Activated T-helper 17 cell treated with anti-CD3 and anti-CD28 coated beads, Interleukin-2, amount 50 U/mL, for 72 hours (primary cell): ENCODE measurements at regions not wholly inside any gene's neighbourhood (a gene's known extent, or its start where the extent isn't known, plus 50 kb on each side); places are given as distances from the start of the nearest gene placed in this dataset.
"Not testable (repeated sequence)": the region's sequence is repeated elsewhere in the genome, so short reads cannot be mapped to it uniquely, and the experiment has no call there.

Experiments
- ATAC-seq: fragments of 150-1000 bp; cut with Tn5 transposase; replicated peaks from 2 replicates; pipeline ENCODE4 v1.10.0; 2021; ENCODE audit warnings: mild to moderate bottlenecking, moderate library complexity
- H3K27ac Mint-ChIP-seq: one replicate; pipeline ENCODE4 v1.8.0; 2022; ENCODE audit warnings: mixed read lengths
- H3K27me3 Mint-ChIP-seq: one replicate; pipeline ENCODE4 v1.8.0; 2022; ENCODE audit warnings: mixed read lengths
- H3K36me3 Mint-ChIP-seq: one replicate; pipeline ENCODE4 v1.8.0; 2022; ENCODE audit warnings: low read depth, mild to moderate bottlenecking, mixed read lengths
- H3K4me1 Mint-ChIP-seq: one replicate; pipeline ENCODE4 v1.8.0; 2022; ENCODE audit warnings: mixed read lengths
- H3K4me3 Mint-ChIP-seq: one replicate; pipeline ENCODE4 v1.8.0; 2022; ENCODE audit warnings: mild to moderate bottlenecking, mixed read lengths
- H3K9me3 Mint-ChIP-seq: one replicate; pipeline ENCODE4 v1.8.0; 2022; ENCODE audit warnings: mixed read lengths

GRCh38 chr16:51542981-51543815 is 392.1 kb upstream of the SALL1 start:
- Mint-ChIP-seq H3K27me3 (no peaks in the 10 kb centered on the region), H3K9me3 (no peaks in the 10 kb centered on the region), H3K4me3 (no peak overlapping the region), H3K4me1 (no peaks in the 10 kb centered on the region), H3K27ac (no peak overlapping the region), H3K36me3 (no peaks in the 10 kb centered on the region)
- ATAC-seq, result no peak

- H3K27ac Mint-ChIP-seq, result no peak overlapping the region
- H3K27me3 Mint-ChIP-seq, result no peaks in the 10 kb centered on the region
- H3K4me3 Mint-ChIP-seq, result no peak overlapping the region
- no peak for ATAC-seq
- H3K9me3 Mint-ChIP-seq, result peaks cover 8% of the 10 kb centered on the region
- no peaks in the 10 kb centered on the region for H3K4me1 Mint-ChIP-seq
- no peaks in the 10 kb centered on the region for H3K36me3 Mint-ChIP-seq
Observed at GRCh38 chr16:51540259-51540658, 389.2 kb upstream of the SALL1 start.

- peaks cover 10% of the 10 kb centered on the region for H3K9me3 Mint-ChIP-seq
- no peak overlapping the region for H3K4me3 Mint-ChIP-seq
- H3K27me3 Mint-ChIP-seq, result no peaks in the 10 kb centered on the region
- no peaks in the 10 kb centered on the region for H3K4me1 Mint-ChIP-seq
- no peak overlapping the region for H3K27ac Mint-ChIP-seq
- no peaks in the 10 kb centered on the region for H3K36me3 Mint-ChIP-seq
- ATAC-seq, result no peak
Observed at GRCh38 chr16:51538707-51539498, 387.8 kb upstream of the SALL1 start.

- H3K27me3 Mint-ChIP-seq, result no peaks in the 10 kb centered on the region
- no peak overlapping the region for H3K4me3 Mint-ChIP-seq
- ATAC-seq, result no peak
- H3K36me3 Mint-ChIP-seq, result no peaks in the 10 kb centered on the region
- H3K27ac Mint-ChIP-seq, result no peak overlapping the region
- peaks cover 10% of the 10 kb centered on the region for H3K9me3 Mint-ChIP-seq
- no peaks in the 10 kb centered on the region for H3K4me1 Mint-ChIP-seq
Observed at GRCh38 chr16:51535591-51535990, 384.5 kb upstream of the SALL1 start.

GRCh38 chr16:51532551-51532950 is 381.5 kb upstream of the SALL1 start:
- Mint-ChIP-seq H3K4me1 (no peaks in the 10 kb centered on the region), H3K9me3 (peaks cover 10% of the 10 kb centered on the region), H3K27me3 (no peaks in the 10 kb centered on the region), H3K36me3 (no peaks in the 10 kb centered on the region), H3K4me3 (no peak overlapping the region), H3K27ac (no peak overlapping the region)
- no peak for ATAC-seq

- Mint-ChIP-seq H3K27ac (no peak overlapping the region), H3K9me3 (peaks cover 10% of the 10 kb centered on the region), H3K4me1 (no peaks in the 10 kb centered on the region), H3K27me3 (no peaks in the 10 kb centered on the region), H3K4me3 (no peak overlapping the region), H3K36me3 (no peaks in the 10 kb centered on the region)
- no peak for ATAC-seq
Observed at GRCh38 chr16:51531271-51531670, 380.2 kb upstream of the SALL1 start.

- Mint-ChIP-seq H3K27me3 (no peaks in the 10 kb centered on the region), H3K27ac (no peak overlapping the region), H3K4me3 (no peak overlapping the region), H3K9me3 (peaks cover 4% of the 10 kb centered on the region), H3K4me1 (no peaks in the 10 kb centered on the region), H3K36me3 (no peaks in the 10 kb centered on the region)
- ATAC-seq, result no peak
Observed at GRCh38 chr16:51527349-51527748, 376.3 kb upstream of the SALL1 start.

- Mint-ChIP-seq H3K9me3 (peaks cover 4% of the 10 kb centered on the region), H3K4me1 (no peaks in the 10 kb centered on the region), H3K4me3 (no peak overlapping the region), H3K36me3 (no peaks in the 10 kb centered on the region), H3K27me3 (no peaks in the 10 kb centered on the region), H3K27ac (no peak overlapping the region)
- no peak for ATAC-seq
Observed at GRCh38 chr16:51526621-51527020, 375.6 kb upstream of the SALL1 start.

- ATAC-seq, result no peak
- no peaks in the 10 kb centered on the region for H3K27me3 Mint-ChIP-seq
- H3K4me1 Mint-ChIP-seq, result no peaks in the 10 kb centered on the region
- no peak overlapping the region for H3K27ac Mint-ChIP-seq
- H3K4me3 Mint-ChIP-seq, result no peak overlapping the region
- H3K9me3 Mint-ChIP-seq, result peaks cover 9% of the 10 kb centered on the region
- H3K36me3 Mint-ChIP-seq, result no peaks in the 10 kb centered on the region
Observed at GRCh38 chr16:51524555-51525373, 373.7 kb upstream of the SALL1 start.

- peaks cover 9% of the 10 kb centered on the region for H3K9me3 Mint-ChIP-seq
- no peak for ATAC-seq
- H3K27me3 Mint-ChIP-seq, result no peaks in the 10 kb centered on the region
- no peaks in the 10 kb centered on the region for H3K36me3 Mint-ChIP-seq
- H3K27ac Mint-ChIP-seq, result no peak overlapping the region
- no peaks in the 10 kb centered on the region for H3K4me1 Mint-ChIP-seq
- no peak overlapping the region for H3K4me3 Mint-ChIP-seq
Observed at GRCh38 chr16:51524070-51524469, 373.0 kb upstream of the SALL1 start.

- no peak overlapping the region for H3K27ac Mint-ChIP-seq
- no peaks in the 10 kb centered on the region for H3K4me1 Mint-ChIP-seq
- H3K9me3 Mint-ChIP-seq, result peaks cover 9% of the 10 kb centered on the region
- H3K36me3 Mint-ChIP-seq, result no peaks in the 10 kb centered on the region
- no peak for ATAC-seq
- no peaks in the 10 kb centered on the region for H3K27me3 Mint-ChIP-seq
- no peak overlapping the region for H3K4me3 Mint-ChIP-seq
Observed at GRCh38 chr16:51523400-51523799, 372.3 kb upstream of the SALL1 start.

GRCh38 chr16:51522902-51523301 is 371.8 kb upstream of the SALL1 start:
- H3K9me3 Mint-ChIP-seq, result peaks cover 9% of the 10 kb centered on the region
- no peak overlapping the region for H3K4me3 Mint-ChIP-seq
- no peak overlapping the region for H3K27ac Mint-ChIP-seq
- H3K36me3 Mint-ChIP-seq, result no peaks in the 10 kb centered on the region
- no peaks in the 10 kb centered on the region for H3K4me1 Mint-ChIP-seq
- no peak for ATAC-seq
- H3K27me3 Mint-ChIP-seq, result no peaks in the 10 kb centered on the region

GRCh38 chr16:51516960-51517359 is 365.9 kb upstream of the SALL1 start:
- not testable (repeated sequence) for H3K9me3 Mint-ChIP-seq, H3K36me3 Mint-ChIP-seq, H3K27me3 Mint-ChIP-seq, ATAC-seq, H3K27ac Mint-ChIP-seq, H3K4me3 Mint-ChIP-seq, H3K4me1 Mint-ChIP-seq

GRCh38 chr16:51510416-51510815 is 359.3 kb upstream of the SALL1 start:
- H3K27me3 Mint-ChIP-seq, result no peaks in the 10 kb centered on the region
- no peak overlapping the region for H3K27ac Mint-ChIP-seq
- no peaks in the 10 kb centered on the region for H3K36me3 Mint-ChIP-seq

More at GRCh38 chr16:51510416-51510815, 359.3 kb upstream of the SALL1 start:
- no peak overlapping the region for H3K4me3 Mint-ChIP-seq
- no peak for ATAC-seq
- no peaks in the 10 kb centered on the region for H3K4me1 Mint-ChIP-seq
- H3K9me3 Mint-ChIP-seq, result peaks cover 8% of the 10 kb centered on the region
